AG09309 (cell line): ENCODE measurements at regions not wholly inside any gene's neighbourhood (a gene's known extent, or its start where the extent isn't known, plus 50 kb on each side); places are given as distances from the start of the nearest gene placed in this dataset.
A peak's percentile ranks its signal among the peaks of the same experiment; 100 is the strongest.
"Not testable (repeated sequence)": the region's sequence is repeated elsewhere in the genome, so short reads cannot be mapped to it uniquely, and the experiment has no call there.

Source experiments
- DNase-seq: peaks from one replicate; pipeline ENCODE4 v3.0.0-alpha.2; 2010; ENCODE audit warnings: low read depth
- H3K4me3 ChIP-seq: 2 replicates; pipeline ENCODE4 v1.5.1; 2011; ENCODE audit warnings: mild to moderate bottlenecking, low read depth, low read length, moderate library complexity; ENCODE audit not compliant: control insufficient read depth
- CTCF ChIP-seq: IDR thresholded peaks from 2 replicates; pipeline ENCODE4 v1.5.1; 2011; ENCODE audit warnings: mild to moderate bottlenecking, low read depth, low read length, inconsistent platforms; ENCODE audit not compliant: insufficient read depth, control insufficient read depth; ENCODE audit errors: missing control alignments

GRCh38 chr2:12488352-12489318, 228.1 kb upstream of the TRIB2 start:
- no peak overlapping the region for H3K4me3 ChIP-seq
- DNase-seq = no peak
- no peak for TF ChIP-seq CTCF

GRCh38 chr2:12490641-12491040, 226.1 kb upstream of the TRIB2 start:
- no peak for TF ChIP-seq CTCF
- DNase-seq = no peak
- H3K4me3 ChIP-seq = no peak overlapping the region

DNA sequence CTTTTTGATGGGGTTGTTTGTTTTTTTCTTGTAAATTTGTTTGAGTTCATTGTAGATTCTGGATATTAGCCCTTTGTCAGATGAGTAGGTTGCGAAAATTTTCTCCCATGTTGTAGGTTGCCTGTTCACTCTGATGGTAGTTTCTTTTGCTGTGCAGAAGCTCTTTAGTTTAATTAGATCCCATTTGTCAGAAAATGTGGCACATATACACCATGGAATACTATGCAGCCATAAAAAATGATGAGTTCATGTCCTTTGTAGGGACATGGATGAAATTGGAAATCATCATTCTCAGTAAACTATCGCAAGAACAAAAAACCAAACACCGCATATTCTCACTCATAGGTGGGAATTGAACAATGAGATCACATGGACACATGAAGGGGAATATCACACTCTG, 224.4 kb upstream of the TRIB2 start:
- H3K4me3 ChIP-seq, DNase-seq: not testable (repeated sequence)

DNA sequence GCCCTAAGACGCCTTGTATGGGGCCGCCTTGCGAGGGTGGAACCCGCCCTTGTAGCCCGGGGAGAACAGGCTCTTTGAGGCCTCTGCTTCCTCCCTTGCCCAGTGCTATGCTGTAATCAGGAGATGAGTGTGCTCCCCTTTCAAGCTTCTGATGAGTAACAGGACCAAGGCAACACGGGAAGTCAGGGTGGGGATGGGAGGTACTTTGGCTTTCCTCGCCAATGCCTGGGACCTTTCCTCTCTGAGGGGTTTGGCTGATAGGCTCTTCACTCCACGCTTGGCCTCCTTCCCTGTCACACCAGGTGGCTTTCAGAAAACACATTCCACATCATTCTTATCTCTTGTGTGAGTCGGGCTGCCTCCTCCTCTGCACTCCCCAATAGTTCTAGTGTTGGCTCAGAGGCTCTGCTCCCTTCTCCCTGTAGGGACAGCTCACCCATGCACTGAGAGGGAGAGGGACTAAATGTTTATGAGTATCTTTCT, 223.7 kb upstream of the TRIB2 start:
- peak; percentile 73 for DNase-seq
- H3K4me3 ChIP-seq = no peak overlapping the region
- no peak for TF ChIP-seq CTCF

GRCh38 chr2:12495247-12495868, 221.4 kb upstream of the TRIB2 start:
- no peak overlapping the region for H3K4me3 ChIP-seq
- DNase-seq = no peak
- TF ChIP-seq CTCF = no peak

GRCh38 chr2:12498286-12498685, 218.4 kb upstream of the TRIB2 start:
- TF ChIP-seq CTCF = no peak
- H3K4me3 ChIP-seq = no peak overlapping the region
- no peak for DNase-seq

DNA sequence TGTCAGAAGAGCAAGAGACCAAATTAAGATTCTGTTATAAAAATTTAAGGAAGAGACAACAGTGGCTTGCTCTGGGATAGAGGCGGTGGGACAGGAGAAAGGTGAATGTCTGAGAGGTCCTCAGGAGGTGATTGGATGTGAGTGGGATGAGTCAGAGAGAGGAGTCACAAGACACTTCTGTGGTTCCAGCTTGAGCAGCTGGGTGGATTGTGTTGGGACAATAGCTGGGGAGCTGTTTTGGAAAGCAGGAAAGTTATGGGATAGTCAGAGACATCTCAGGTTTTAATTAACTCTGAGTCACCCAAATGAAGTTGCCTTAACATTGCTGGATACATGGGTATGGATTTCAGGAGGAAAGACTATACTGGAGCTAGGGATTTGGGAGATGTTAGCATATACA, 218.0 kb upstream of the TRIB2 start:
- no peak for DNase-seq
- no peak for TF ChIP-seq CTCF
- H3K4me3 ChIP-seq = no peak overlapping the region
